Umbilical cord (tissue), 1 donor: ENCODE measurements at regions not wholly inside any gene's neighbourhood (a gene's known extent, or its start where the extent isn't known, plus 50 kb on each side); places are given as distances from the start of the nearest gene placed in this dataset.
"Not testable (repeated sequence)": the region's sequence is repeated elsewhere in the genome, so short reads cannot be mapped to it uniquely, and the experiment has no call there.

Experiments used
- DNase-seq: peaks from one replicate; pipeline ENCODE4 v3.0.0-alpha.2; 2015; ENCODE audit warnings: low spot score

DNA sequence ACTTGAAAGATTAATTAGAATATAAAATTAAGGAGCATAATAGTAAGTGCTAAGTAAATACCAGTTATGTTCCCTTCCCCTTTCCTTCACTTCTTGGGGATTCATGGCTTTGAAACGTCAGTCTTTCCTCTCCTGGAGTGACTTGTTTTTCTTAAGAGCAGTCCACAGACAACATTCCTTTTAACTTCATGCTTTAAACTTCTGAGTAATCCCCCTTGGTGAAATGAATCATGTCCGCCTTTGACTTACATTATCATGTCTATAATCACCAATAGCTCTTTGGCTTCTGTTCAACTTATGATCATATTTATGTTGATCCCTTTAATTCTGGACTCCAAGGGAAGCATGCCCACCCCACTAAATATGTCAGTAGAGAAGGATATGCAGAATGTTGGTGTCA lies 1012.1 kb upstream of the SLIT2 start:
- peak; percentile 77 for DNase-seq

DNA sequence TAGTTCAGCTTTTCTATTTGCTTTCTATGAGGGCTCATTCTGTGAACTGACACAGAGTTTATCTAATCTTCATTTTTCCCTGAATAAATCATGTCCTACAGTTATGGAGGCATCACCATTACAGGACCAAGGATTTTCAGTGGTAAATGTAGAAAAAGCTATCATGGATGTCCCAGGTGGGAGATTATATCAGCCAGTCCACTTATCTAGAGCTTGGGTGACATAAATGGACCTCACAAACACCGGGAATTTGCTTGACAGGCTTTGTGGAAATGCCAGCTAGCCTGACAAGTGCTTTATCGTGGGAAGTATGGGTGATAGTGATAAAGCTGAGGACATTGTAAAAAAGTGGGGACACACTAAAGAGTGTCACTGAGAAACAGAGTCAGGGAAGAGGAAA lies 1015.2 kb upstream of the SLIT2 start:
- DNase-seq: no peak

DNA sequence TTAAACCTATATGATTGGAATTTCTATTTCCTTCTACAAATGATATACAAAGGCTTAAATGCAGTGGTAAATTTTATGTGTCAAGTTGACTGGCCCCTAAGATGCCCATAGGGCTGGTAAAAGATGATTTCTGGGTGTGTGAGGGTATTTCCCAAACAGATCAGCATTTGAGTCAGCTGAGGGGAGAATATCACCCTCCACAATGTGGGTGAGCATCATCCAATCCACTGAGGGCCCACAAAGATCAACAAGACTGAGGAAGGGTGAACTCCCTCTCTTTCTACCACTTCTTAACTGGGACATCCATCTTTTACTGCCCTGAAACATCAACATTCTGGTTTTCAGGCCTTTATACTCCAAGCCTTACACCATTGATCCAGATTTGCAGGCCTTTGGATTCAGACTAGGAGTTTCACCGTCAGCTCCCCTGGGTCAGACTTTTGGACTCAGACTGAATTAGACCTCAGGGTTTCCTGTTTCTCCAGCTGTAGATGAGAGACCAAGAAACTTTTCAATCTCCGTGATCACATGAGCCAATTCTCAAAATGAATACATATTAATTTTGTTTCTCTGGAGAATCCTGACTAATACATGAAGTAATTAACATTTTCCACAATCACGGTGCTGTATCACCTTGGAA lies 1020.7 kb upstream of the SLIT2 start:
- no peak for DNase-seq

DNA sequence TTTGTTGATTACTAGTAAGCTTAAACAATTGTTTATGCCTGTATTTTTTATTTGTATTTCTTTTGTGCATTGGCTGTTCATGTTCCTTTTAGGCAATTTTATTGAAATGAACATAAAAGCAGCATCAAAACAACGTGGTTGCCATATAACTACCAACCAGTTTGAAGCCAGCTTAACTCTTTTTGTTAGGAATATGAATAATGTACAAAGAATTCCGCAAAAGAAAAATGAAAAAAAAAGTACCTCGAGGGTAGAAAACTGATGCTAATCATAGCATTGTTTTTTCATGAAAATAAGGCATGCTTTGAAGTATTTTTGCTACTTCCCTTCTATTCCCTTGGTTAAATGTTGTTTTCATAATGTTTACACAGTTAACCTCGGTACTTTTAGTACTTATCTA lies 1024.0 kb upstream of the SLIT2 start:
- DNase-seq: no peak

DNA sequence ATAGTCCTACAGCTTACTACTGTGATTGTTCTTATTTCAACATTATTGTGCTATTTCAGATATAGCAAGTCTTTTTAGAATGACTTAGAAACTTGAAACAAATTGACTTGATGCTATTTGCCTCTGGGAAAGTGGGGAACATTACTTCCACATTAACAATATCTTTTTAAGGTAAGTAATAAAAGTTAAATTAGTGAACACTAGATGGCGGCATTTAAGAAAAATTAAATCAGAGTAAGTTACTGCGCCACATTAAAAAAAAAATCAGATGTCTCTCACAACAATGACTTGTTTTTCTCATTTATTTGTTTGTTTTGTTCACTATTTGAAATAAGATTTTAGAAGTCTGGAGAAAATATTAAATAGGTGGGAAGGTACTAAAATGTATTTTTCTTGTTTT lies 1026.9 kb upstream of the SLIT2 start:
- DNase-seq: peak; percentile 45

DNA sequence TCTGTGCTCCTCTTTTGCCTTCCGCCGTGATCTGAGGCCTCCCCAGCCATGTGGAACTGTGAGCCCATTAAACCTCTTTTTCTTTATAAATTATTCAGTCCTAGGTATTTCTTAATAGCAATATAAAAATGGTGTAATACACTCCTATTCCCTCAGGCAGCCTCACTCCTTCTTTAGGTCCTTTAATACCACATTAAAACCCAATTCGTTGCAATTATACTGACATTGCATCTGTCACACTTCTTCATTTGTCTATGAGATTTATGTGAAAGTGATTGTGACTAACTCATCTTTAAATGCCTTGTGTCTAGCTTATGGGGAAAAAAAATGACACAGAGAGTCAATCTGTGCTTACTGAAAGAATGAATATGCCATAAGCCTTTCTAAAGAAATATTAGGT lies 1035.2 kb upstream of the SLIT2 start:
- DNase-seq: no peak

DNA sequence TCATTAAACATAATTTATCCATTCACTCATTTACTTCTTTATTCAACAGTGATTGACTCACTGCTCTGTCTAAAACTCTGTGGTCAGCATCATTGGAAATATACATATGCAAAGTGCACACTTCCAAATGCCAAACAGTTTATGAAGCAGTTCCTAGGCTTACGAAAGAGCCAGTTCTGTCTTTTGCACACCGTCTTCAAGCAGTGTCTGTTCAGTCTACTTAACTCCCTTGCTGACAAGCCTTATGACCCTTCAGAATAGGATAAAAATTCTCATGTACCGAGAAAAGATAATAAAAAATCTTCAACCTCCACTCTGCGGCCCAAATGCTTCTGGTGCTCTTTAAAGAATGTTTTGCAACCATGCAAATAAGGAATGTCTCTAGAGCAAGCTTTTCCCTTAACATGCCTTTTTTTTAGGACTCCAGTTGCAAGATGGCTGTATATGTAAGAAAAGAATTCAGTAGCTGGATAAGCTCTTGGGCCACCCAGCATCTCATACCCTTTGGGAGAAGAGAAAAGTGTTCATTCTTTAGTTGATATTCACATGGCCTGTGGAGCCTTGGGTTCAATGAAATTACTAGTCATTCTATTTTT lies 1037.0 kb upstream of the SLIT2 start:
- peak; percentile 95 for DNase-seq

DNA sequence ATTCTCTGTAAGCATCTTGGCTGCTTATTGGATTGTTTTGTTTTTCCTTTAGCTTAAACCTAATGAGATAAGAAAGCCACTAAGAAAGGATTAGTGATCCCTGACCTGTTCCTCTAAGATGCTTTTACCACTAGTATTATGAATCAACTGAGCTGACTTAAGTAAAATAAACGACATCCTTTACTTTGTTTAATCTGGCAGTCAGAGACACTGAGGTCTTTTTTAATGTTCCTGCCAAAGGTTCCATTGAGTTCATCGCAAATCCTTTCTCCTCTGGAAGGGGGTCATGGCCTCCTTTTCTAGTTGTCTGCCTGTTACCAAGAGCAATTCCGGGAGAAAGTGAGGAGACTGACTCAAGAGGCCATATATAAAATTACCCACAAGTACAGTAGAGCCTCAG lies 1038.3 kb upstream of the SLIT2 start:
- peak; percentile 94 for DNase-seq

DNA sequence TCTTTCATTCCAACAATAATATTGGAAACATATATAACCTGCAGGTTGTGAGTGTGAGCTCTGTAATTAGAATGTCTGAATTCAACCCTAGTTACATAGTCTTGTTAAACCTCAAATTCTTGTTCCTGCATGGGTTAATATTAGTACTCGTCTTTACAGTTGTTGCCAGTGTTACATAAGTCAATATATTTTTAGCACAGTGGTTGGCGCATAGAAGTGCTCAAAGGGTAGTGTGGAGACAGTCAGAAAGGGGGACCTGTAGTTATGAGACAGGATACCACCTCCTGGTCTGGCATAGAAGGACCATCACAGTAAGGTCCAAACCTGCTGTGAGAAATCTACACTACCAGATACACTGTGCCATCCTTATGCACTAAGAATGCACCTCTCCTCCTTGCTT lies 1045.9 kb upstream of the SLIT2 start:
- no peak for DNase-seq

DNA sequence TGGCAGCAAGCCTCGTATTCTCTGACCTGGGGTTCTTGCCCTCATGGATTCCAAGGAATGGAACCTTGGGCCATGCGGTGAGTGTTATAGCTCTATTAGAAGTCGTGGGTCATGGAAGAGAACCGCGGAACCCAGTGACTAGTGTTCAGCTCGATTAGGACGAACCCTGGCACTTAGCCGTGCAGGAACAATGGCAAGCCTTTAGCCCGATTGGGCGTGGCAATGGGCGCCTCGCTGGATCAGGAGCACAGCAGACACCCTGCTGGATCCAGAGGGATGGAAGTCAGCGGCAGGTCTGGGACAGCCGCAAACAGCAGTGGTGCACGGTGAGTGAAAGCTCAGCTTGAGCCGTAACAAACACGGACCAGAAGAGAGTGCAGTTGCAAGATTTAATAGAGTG lies 1053.9 kb upstream of the SLIT2 start:
- not testable (repeated sequence) for DNase-seq

DNA sequence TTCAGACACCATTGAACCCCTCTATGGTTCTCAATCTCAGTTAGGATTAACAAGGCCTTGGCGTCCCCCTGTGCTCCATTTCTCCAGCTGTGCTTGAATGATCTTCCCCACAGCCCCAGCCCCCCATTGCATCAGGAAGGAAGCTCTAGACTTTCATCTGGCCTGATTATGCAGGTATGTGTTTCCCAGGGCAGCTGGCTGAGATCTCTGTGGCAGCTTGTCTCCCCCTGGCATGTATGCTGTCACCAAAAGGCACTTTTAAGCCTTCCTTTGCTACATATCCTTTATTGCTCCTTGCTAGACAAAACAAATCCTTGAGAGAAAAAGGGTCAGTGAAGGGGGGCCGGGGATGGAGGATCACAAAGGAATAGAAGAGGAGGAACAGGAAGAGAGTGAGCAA lies 1056.0 kb upstream of the SLIT2 start:
- no peak for DNase-seq

DNA sequence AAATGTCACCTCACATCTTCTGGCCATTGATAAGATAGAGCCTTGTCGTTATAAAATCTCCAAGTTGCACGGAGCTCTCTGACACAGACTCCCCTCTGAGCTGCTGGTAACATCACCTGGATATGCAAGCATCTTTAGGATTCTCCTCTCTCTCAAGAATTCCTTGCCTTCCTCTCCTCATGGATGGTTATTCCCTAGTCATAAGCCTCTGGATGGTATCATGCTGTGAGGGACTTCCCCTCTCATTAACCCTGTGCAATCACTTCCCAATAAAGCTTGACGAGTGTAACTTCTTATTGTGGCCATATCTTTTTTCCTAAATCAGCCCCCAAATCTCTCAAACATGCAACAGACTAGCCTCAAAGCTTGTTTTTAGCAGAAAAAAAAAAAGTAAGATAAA lies 1057.0 kb upstream of the SLIT2 start:
- DNase-seq: no peak

DNA sequence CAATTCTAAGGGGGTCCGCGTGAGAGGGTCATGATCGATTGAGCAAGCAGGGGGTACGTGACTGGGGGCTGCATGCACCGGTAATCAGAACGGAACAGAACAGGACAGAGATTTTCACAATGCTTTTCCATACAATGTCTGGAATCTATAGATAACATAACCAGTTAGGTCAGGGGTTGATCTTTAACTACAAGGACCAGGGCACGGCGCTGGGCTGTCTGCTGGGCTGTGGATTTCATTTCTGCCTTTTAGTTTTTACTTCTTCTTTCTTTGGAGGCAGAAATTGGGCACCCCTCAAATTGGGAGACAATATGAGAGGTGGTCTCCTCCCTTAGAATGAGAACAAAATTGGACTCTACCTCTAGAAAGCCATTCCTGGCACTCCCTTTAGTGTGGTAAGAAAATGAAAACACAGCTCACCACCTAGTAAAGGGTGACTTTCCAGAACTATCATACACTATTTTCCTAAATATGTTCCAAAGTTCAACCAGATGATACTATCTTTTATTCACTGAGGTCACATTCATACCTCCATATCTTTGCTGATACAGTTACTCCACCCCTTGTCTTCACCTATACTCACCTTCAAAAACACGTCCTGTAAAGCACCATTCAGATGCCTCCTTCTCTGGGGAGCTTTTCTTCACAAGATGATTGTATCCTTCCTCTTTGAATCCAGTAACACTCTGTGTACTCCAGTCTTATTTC lies 1058.3 kb upstream of the SLIT2 start:
- DNase-seq: no peak

DNA sequence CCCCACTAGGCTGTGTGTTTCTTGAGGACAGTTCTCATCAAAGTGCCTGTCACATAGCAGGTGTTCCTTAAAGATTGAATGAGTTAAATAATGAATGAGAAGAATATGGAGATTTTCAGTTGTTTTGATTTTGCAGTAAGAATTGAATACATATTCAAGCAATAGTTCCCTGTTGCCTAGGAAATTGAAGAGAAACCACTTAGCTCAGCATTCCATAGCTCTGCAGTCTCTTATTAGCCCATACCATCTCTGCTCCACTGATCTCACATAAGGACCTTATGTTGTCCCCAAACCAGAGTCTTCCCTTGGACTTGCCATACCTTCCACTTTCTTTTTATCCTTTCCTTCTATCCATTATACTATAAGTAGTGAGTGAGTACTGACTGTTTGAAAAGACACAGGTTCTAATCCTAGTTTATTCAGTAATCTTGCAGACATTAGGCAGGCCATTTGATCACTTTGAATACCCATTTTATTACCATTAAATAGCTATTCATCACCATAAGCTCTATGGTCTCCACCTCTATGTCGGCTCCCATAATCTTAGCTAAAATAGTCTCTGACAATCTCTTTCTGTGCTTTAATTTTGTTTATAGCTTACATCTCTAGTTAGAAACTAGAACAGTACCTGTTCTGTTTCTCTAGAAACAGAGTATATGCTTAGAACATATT lies 1059.6 kb upstream of the SLIT2 start:
- DNase-seq: no peak

DNA sequence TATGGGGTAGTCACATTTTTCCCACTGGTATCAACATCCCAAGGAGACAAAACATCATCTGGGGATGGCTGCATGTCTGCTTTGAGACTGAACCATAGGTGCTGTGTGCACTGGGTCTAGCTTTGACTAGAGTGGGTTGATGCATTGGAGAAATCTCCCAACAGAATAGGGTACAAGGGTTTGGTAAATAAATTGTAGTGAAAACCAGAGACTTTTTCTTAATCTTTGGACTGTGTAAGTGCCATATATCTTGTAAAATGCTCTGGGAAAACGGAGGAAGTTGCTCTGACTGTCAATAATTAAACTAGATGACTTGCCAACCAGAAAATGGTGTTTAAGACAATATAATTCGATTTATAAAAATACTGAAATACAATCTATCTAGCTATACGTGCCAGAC lies 1064.0 kb upstream of the SLIT2 start:
- DNase-seq: no peak

DNA sequence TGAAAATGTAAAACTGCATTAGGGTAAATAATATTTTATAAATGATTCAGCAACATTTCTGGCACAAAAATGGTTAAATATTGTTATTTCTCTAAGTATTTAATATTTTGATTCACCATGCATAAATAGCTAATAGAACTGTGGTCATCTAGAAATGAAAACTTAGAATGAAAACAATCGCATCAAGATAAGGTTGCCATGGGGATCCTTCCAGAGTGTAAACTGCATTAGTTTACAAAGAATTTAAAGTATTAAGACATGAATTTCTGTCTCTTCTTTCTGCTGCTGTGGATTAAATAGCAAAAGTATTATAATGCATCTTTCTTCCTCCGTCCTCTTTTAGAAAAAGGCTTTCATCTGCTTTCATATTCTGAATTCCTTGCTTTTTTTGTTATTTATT lies 1064.6 kb upstream of the SLIT2 start:
- DNase-seq: peak; percentile 66

DNA sequence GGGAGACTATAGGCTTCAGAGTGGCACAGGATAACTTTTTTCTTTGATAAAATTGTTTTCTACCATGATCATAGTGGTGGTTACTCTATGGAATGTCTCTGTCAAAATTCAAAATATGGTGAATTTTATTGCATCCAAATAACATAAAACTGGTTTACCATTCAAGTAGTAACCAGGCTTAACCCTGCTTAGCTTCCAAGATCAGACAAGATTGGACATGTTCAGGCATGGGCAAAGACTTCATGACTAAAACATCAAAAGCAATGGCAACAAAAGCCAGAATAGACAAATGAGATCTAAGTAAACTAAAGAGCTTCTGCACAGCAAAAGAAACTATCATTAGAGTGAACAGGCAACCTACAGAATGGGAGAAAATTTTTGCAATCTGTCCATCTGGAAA lies 1070.1 kb upstream of the SLIT2 start:
- not testable (repeated sequence) for DNase-seq

DNA sequence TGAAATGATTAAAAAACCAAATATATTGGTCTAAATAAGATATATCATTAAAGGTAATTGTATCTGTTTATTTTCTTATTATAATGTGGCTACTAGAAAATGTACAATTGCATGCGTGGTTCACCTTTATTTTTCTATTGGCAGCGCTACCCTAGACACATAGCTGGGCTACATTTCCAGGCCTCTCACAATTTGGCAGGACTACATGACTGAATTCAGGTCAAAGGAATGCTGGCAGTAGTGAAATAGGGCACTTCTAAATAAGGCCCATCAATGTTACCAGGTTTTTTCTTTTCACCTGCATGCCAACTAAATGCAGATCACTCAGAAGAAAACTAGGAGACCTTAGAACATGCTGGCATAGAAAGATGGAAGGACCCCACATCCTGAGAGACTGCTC lies 1072.9 kb upstream of the SLIT2 start:
- DNase-seq: no peak

DNA sequence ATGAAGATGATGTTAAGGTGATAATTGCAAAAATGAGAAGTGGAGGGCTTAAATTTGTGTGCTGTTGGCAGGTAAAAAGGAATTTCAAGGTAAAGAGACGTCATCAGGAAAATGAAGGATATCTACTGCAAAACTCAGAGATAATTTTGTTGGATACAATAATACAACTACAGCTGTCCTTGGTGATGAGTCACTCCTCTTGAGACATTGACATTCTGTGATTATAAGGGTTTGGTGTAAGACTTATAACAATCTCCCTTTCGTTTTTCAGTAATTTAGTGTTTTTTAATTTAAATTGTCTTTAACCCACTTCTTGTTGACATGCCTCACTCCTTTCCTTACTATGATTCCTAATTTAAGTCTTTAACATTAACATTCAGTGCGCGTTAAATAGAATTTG lies 1074.1 kb upstream of the SLIT2 start:
- DNase-seq: no peak

DNA sequence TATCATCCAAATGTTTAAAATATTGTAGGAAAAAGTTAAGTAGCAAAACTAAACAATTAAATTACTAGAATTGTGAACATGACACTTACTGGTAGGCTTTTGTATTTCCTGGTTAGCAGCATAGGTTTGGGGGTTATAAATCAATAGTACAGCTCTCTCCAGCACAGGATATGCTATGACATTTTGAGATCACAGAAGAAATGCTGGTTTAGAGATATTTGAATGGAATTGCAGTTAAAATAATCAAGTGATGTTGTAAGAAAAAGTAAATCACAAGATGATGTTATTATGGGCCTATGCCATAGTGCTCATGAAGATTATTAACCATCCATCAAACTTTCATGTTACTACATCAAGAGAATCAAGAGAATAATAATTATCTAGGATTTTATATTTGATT lies 1079.9 kb upstream of the SLIT2 start:
- peak; percentile 28 for DNase-seq

DNA sequence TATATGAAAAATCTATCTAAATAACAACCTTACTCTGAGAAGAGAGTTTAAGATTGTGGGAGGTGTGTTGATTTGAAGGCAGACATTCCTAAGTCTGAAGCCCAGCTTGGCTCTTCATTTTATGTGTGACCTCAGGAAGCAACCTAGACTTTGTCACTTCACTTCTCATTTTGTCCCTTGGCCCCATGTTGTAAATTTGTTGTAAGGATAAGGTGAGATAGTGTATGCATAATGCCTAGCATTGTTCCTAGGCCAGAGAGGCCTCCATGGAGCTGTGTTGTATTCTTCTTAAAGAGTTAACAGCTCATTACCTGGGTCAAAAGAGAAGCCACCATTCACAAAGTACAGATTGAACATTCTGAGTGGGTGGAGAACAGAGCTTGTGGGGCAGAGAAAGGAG lies 1084.4 kb upstream of the SLIT2 start:
- no peak for DNase-seq

DNA sequence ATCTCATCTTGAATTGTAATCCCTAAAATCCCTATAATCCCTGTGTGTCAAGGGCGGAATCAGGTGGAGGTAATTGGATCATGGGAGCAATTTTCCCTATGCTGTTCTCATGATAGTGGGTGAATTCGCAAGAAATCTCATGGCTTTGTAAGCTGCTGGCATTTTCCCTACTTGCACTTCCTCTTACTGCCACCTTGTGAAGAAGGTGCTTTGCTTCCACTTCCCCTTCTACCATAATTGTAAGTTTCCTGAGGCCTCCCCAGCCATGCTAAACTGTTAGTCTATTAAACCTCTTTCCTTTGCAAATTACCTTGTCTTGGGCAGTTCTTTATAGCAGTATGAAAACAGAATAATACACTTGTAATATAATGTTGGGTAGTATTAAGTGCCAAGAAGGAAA lies 1087.4 kb upstream of the SLIT2 start:
- DNase-seq: no peak

DNA sequence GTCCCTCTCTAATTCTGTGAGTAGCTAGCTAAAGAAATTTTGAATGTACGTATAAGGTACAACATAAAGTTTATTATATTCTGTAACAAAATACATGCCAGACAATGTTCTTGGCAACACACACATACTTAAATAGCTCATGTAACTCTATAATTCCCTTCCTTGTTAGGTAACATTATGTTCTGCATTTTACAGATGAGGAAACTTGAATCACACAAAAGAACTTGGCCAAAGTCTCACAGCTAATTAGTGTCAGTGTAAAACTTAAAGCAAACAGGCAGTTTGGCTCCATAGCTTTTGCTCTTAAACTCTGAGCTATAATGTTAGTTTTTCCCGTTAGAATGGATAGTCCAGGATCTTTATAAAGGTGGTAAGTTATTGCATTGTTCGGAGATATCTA lies 1091.8 kb upstream of the SLIT2 start:
- no peak for DNase-seq
